Mesothelial cell of epicardium (in vitro differentiated cells): ENCODE measurements at regions not wholly inside any gene's neighbourhood (a gene's known extent, or its start where the extent isn't known, plus 50 kb on each side); places are given as distances from the start of the nearest gene placed in this dataset.

Source experiments
- DNase-seq, 2 experiments: peaks; one replicate each; pipeline ENCODE4 v3.0.0; 2021; ENCODE audit warnings: low spot score in 2 of 2; ENCODE audit not compliant: unreplicated experiment in 2 of 2
- H3K27ac Mint-ChIP-seq: 2 replicates; pipeline ENCODE4 v1.8.0; 2021; ENCODE audit warnings: mixed read lengths
- H3K27me3 Mint-ChIP-seq: 2 replicates; pipeline ENCODE4 v1.8.0; 2021; ENCODE audit warnings: low read depth, mixed read lengths
- H3K36me3 Mint-ChIP-seq: 2 replicates; pipeline ENCODE4 v1.8.0; 2021; ENCODE audit warnings: mixed read lengths
- H3K4me1 Mint-ChIP-seq: 2 replicates; pipeline ENCODE4 v1.8.0; 2021; ENCODE audit warnings: mixed read lengths
- H3K4me3 Mint-ChIP-seq: 2 replicates; pipeline ENCODE4 v1.8.0; 2021; ENCODE audit warnings: mild to moderate bottlenecking, moderate library complexity, mixed read lengths
- H3K9me3 Mint-ChIP-seq: 2 replicates; pipeline ENCODE4 v1.8.0; 2021; ENCODE audit warnings: mixed read lengths
- CTCF ChIP-seq: fragments of 200-600 bp; sonication (generic); IDR thresholded peaks from one replicate; pipeline ENCODE4 v1.5.0; 2021; ENCODE audit warnings: antibody characterized with exemption; ENCODE audit not compliant: unreplicated experiment

GRCh38 chr20:52785679-52786078, 186.5 kb upstream of the TSHZ2 start:
- Mint-ChIP-seq H3K36me3 (no peaks in the 10 kb centered on the region), H3K4me1 (no peaks in the 10 kb centered on the region), H3K27ac (no peak overlapping the region), H3K27me3 (peaks cover 37% of the 10 kb centered on the region), H3K4me3 (no peak overlapping the region), H3K9me3 (no peaks in the 10 kb centered on the region)
- no peak for DNase-seq
- TF ChIP-seq CTCF = no peak

GRCh38 chr20:52783769-52784168, 188.4 kb upstream of the TSHZ2 start:
- no peaks in the 10 kb centered on the region for H3K36me3 Mint-ChIP-seq
- H3K27ac Mint-ChIP-seq = no peak overlapping the region
- TF ChIP-seq CTCF = no peak

GRCh38 chr20:52780462-52780861, 191.7 kb upstream of the TSHZ2 start:
- H3K9me3 Mint-ChIP-seq = no peaks in the 10 kb centered on the region
- DNase-seq = no peak
- H3K4me1 Mint-ChIP-seq = peaks cover 6% of the 10 kb centered on the region
- peaks cover 40% of the 10 kb centered on the region for H3K27me3 Mint-ChIP-seq
- no peak for TF ChIP-seq CTCF
- no peaks in the 10 kb centered on the region for H3K36me3 Mint-ChIP-seq
- H3K27ac Mint-ChIP-seq = no peak overlapping the region
- H3K4me3 Mint-ChIP-seq = no peak overlapping the region

More at GRCh38 chr20:52783769-52784168, 188.4 kb upstream of the TSHZ2 start:
- H3K4me1 Mint-ChIP-seq = no peaks in the 10 kb centered on the region
- H3K4me3 Mint-ChIP-seq = no peak overlapping the region
- no peak for DNase-seq
- peaks cover 39% of the 10 kb centered on the region for H3K27me3 Mint-ChIP-seq
- H3K9me3 Mint-ChIP-seq = no peaks in the 10 kb centered on the region

GRCh38 chr20:52779125-52779524, 193.0 kb upstream of the TSHZ2 start:
- Mint-ChIP-seq H3K27ac (no peak overlapping the region), H3K4me3 (no peak overlapping the region), H3K4me1 (peaks cover 6% of the 10 kb centered on the region), H3K27me3 (peaks cover 47% of the 10 kb centered on the region), H3K9me3 (no peaks in the 10 kb centered on the region), H3K36me3 (no peaks in the 10 kb centered on the region)
- no peak for DNase-seq
- TF ChIP-seq CTCF = no peak

- Mint-ChIP-seq H3K9me3 (no peaks in the 10 kb centered on the region), H3K4me3 (no peak overlapping the region), H3K4me1 (peaks cover 6% of the 10 kb centered on the region), H3K27me3 (peaks cover 52% of the 10 kb centered on the region), H3K27ac (no peak overlapping the region), H3K36me3 (no peaks in the 10 kb centered on the region)
- no peak for DNase-seq
- TF ChIP-seq CTCF = no peak
These were observed 195.0 kb upstream of the TSHZ2 start for GRCh38 chr20:52777171-52777570.

- no peak for TF ChIP-seq CTCF
- no peak overlapping the region for H3K4me3 Mint-ChIP-seq
- H3K27ac Mint-ChIP-seq = no peak overlapping the region
- H3K36me3 Mint-ChIP-seq = no peaks in the 10 kb centered on the region
- peaks cover 6% of the 10 kb centered on the region for H3K4me1 Mint-ChIP-seq
- H3K9me3 Mint-ChIP-seq = no peaks in the 10 kb centered on the region
- peaks cover 53% of the 10 kb centered on the region for H3K27me3 Mint-ChIP-seq
- no peak for DNase-seq
These were observed 196.4 kb upstream of the TSHZ2 start for GRCh38 chr20:52775786-52776185.
